PFSK-1 (cell line): ENCODE measurements at regions not wholly inside any gene's neighbourhood (a gene's known extent, or its start where the extent isn't known, plus 50 kb on each side); places are given as distances from the start of the nearest gene placed in this dataset.

Experiments used
- FOXP2 ChIP-seq: optimal IDR thresholded peaks from 2 replicates; pipeline ENCODE3; 2011; ENCODE audit warnings: borderline replicate concordance, control low read depth, inconsistent platforms; ENCODE audit not compliant: insufficient read depth; ENCODE audit errors: extremely low read length, extremely low read depth
- POLR2AphosphoS5 ChIP-seq: IDR thresholded peaks from 2 replicates; pipeline ENCODE4 v1.6.1; 2012; ENCODE audit warnings: low read depth, mild to moderate bottlenecking, control low read depth, low read length, moderate library complexity
- SIN3A ChIP-seq: IDR thresholded peaks from 2 replicates; pipeline ENCODE4 v1.6.1; 2012; ENCODE audit warnings: mild to moderate bottlenecking, low read length, moderate library complexity, borderline replicate concordance; ENCODE audit not compliant: insufficient read depth
- TAF1 ChIP-seq: IDR thresholded peaks from 2 replicates; pipeline ENCODE4 v1.6.1; 2012; ENCODE audit warnings: low read length, control low read depth, borderline replicate concordance; ENCODE audit not compliant: insufficient read depth
- TF ChIP-seq, protein P1 (sequence below), 2 experiments: IDR thresholded peaks; 2 replicates each; pipeline versions ENCODE4 v1.6.1 to v1.8.0; 2011 to 2012; ENCODE audit warnings: low read depth in 2 of 2, low read length in 2 of 2, control low read depth in 1 of 2, inconsistent platforms in 1 of 2, mild to moderate bottlenecking in 1 of 2, moderate library complexity in 1 of 2; ENCODE audit not compliant: insufficient read depth in 1 of 2

DNA sequence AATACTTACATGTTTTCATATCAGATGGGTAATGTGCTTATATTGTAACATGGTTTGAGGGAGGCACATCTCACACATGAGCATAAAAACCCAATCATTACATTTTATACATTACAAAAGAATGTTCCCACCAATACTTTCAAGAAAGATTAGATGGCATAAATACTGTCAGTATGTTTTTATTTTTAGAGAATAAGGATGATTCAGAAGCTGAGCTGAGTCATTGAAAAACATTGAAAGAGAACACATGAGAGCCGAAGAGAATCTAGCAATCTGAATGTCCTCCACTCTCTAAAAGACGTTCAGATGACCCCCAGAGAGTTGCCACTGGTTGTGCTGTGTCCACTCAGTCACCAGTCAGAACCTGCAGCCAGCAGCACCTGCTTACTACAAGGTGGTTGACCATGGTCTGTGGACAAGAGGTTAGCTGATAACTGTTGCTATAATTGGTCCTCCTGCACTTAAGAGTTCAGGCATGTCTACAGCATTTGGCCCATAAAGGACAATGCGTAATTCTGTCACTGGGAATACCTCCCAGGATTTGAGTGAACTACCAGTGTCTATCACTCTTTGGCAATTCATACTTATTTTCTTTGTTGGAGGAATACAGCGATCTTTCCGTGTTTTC lies 382.2 kb upstream of the IGFBP7 start:
- TF ChIP-seq, protein P1, sequence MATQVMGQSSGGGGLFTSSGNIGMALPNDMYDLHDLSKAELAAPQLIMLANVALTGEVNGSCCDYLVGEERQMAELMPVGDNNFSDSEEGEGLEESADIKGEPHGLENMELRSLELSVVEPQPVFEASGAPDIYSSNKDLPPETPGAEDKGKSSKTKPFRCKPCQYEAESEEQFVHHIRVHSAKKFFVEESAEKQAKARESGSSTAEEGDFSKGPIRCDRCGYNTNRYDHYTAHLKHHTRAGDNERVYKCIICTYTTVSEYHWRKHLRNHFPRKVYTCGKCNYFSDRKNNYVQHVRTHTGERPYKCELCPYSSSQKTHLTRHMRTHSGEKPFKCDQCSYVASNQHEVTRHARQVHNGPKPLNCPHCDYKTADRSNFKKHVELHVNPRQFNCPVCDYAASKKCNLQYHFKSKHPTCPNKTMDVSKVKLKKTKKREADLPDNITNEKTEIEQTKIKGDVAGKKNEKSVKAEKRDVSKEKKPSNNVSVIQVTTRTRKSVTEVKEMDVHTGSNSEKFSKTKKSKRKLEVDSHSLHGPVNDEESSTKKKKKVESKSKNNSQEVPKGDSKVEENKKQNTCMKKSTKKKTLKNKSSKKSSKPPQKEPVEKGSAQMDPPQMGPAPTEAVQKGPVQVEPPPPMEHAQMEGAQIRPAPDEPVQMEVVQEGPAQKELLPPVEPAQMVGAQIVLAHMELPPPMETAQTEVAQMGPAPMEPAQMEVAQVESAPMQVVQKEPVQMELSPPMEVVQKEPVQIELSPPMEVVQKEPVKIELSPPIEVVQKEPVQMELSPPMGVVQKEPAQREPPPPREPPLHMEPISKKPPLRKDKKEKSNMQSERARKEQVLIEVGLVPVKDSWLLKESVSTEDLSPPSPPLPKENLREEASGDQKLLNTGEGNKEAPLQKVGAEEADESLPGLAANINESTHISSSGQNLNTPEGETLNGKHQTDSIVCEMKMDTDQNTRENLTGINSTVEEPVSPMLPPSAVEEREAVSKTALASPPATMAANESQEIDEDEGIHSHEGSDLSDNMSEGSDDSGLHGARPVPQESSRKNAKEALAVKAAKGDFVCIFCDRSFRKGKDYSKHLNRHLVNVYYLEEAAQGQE (IDR thresholded peaks at IDR 0.05; ENCODE audit: insufficient read depth in 1 of 2, low read depth in 2 of 2, low read length in 2 of 2): no peak
- TF ChIP-seq TAF1: no peak
- no peak for TF ChIP-seq SIN3A
- TF ChIP-seq POLR2AphosphoS5: no peak
- TF ChIP-seq FOXP2: no peak

DNA sequence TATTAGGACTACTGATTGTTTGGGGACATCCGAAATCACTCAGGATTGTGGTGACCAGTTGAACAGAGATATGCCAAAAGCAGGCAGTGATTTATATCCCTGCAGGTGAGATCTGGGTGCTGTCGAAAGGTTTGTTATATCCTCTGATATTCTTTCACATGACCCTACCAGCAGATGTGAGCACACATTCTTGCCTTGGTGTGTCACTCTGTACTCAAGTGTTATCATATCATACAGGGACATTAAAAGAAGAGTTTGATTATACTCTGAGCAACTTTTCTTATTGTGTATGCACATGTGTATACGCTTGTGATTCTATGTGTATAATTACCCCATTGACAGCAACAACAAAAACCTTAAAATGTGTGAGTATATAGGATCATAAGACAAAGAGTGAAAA lies 381.2 kb upstream of the IGFBP7 start:
- TF ChIP-seq, protein P1 (IDR thresholded peaks at IDR 0.05; ENCODE audit: insufficient read depth in 1 of 2, low read depth in 2 of 2, low read length in 2 of 2): no peak
- TF ChIP-seq TAF1: no peak

DNA sequence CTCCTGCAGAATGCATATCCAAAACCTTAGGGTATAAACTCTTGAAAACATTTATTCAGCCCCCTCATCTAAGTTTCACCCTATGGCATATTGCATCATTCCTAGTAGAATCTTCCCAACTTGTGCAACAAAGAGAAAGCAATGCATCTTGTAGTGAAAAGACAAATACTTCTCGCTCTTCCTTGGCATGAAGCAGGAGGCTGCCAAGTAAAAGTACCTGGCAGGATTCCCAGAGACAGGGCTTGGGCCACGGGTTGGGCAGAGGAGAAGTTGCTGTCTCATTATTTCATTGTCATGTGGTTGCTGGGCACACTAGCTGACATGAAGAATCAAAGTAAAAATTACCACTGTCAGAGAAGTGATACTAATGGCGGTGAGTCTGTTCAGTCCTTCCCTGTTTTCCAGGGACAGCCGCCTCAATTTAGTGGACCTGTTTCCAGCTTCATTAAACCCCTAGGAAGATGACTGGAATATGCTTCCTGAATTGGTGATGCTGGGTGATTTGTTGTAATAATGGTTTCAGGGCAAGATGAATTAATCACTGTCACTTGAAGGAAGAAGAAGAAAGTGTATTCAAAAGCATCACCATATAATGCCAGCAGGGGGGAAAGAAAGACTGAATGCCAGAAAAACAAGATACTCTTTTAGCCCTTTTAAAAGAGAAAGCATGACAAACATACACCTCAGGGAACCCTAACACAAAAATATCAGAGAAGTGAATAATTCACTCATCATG lies 380.5 kb upstream of the IGFBP7 start:
- no peak for TF ChIP-seq TAF1
- TF ChIP-seq, protein P1 (IDR thresholded peaks at IDR 0.05; ENCODE audit: insufficient read depth in 1 of 2, low read depth in 2 of 2, low read length in 2 of 2): no peak
- no peak for TF ChIP-seq FOXP2

DNA sequence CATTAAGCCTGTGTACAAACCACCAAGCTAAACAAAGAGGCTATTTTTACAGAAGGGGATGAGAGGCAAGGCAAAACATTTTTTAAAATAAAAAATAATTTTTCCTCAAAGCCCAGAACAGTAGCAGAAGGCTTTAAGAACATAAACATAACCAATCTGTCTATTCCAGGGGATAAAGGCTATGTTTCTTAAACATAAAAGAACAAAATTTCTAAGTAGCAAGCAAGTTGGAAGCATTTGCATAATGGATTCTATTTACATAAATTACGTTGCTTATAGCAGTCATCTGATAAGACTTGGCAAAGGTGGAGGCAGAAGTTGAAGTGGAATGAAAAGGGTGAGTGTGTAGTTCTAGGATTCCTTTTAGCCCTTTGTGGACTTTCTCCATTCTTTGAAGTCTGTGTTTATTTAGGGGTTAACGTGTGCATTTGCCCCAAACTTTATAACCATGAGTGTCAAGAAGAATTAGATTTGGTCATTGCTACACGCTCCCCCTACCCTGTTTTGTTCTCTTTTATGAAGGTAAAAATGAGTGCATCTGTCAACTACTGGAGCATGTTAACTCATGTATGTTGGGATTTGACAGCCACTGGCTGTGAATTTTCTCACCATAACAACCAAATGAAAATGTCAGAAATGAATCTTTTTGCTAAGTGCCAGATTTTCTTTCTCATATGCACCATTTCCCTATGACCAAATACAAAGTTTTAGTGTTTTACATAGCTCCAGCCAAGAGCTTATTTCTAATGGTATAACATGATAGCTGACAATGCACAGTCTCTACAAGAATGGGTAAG lies 378.4 kb upstream of the IGFBP7 start:
- TF ChIP-seq, protein P1 (IDR thresholded peaks at IDR 0.05; ENCODE audit: insufficient read depth in 1 of 2, low read depth in 2 of 2, low read length in 2 of 2): no peak
- TF ChIP-seq TAF1 (no peak), POLR2AphosphoS5 (no peak), FOXP2 (no peak), SIN3A (no peak)
